ENCODE measurements at regions not wholly inside any gene's neighbourhood (a gene's known extent, or its start where the extent isn't known, plus 50 kb on each side); places are given as distances from the start of the nearest gene placed in this dataset.

- TF ChIP-seq SMAD1 (IDR thresholded peaks at IDR 0.05; ENCODE audit: low read depth, partially characterized antibody) (no peak), ZZZ3 (IDR thresholded peaks at IDR 0.05; ENCODE audit: control insufficient read depth, insufficient read length, low read depth) (no peak), ZNF687 (IDR thresholded peaks at IDR 0.05) (no peak), IKZF2 (IDR thresholded peaks at IDR 0.05) (no peak), SMC3 (IDR thresholded peaks at IDR 0.05; ENCODE audit: borderline replicate concordance, low read length) (no peak), FOS (IDR thresholded peaks at IDR 0.05; ENCODE audit: borderline replicate concordance, extremely low read depth, insufficient read length) (no peak)
- TF ChIP-seq, protein P1, sequence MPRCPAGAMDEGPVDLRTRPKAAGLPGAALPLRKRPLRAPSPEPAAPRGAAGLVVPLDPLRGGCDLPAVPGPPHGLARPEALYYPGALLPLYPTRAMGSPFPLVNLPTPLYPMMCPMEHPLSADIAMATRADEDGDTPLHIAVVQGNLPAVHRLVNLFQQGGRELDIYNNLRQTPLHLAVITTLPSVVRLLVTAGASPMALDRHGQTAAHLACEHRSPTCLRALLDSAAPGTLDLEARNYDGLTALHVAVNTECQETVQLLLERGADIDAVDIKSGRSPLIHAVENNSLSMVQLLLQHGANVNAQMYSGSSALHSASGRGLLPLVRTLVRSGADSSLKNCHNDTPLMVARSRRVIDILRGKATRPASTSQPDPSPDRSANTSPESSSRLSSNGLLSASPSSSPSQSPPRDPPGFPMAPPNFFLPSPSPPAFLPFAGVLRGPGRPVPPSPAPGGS (IDR thresholded peaks at IDR 0.05; ENCODE audit: borderline replicate concordance, insufficient read depth, low read depth, low read length, poor library complexity, severe bottlenecking) = no peak
These were observed 459.6 kb upstream of the NECTIN3 start (continued) for GRCh38 chr3:110612045-110612444.

DNA sequence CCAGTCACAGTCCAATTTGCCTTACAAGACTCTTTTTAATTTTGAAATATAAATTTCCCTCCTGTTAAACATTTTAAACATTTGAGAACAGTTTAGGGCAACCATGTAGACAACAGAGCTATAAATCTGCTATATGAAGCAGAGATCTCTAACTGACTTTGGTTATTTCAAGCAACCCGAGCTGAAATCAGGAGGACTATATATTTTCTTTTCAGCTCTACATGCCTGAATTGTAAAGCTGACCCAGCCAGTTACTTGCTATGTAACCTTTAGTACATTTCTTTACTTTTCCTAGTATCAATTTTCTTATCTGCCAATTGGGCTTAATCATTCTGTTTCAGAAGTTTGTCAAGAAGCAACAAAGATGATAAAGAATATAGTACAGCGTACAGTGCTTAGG is 457.4 kb upstream of the NECTIN3 start:
- ATAC-seq (no peak), FAIRE-seq (no peak), DNase-seq (ENCODE audit: low read depth, low spot score) (no peak)
- no peaks in the 10 kb centered on the region for H3K4me1 ChIP-seq (ENCODE audit: control insufficient read depth, insufficient read depth, low read length)
- no peaks in the 10 kb centered on the region for H4K20me1 ChIP-seq (ENCODE audit: control insufficient read depth, insufficient read depth)
- H3K9me3 ChIP-seq (replicated peaks; ENCODE audit: control insufficient read depth, insufficient read depth, low read length) = no peaks in the 10 kb centered on the region
- H3K9ac ChIP-seq (ENCODE audit: control insufficient read depth, insufficient read depth, low read length) = no peak overlapping the region
- in situ Hi-C loops (cut with MboI) = no loop called here
- WGBS (ENCODE audit: insufficient coverage, insufficient replicate concordance, low lambda C conversion rate, missing lambda C conversion rate) = 24% methylated on average over 2 of the region's 2 CpGs
- SMC1A ChIA-PET (ENCODE audit: uncharacterized antibody, unreplicated experiment) = no interaction called here
- CTCF ChIA-PET = no interaction called here
- no peak overlapping the region for H3K4me3 ChIP-seq
- RAD21 ChIA-PET (ENCODE audit: unreplicated experiment) = no interaction called here
- no TSS peak for BruUV-seq (replicated peaks)
- no peak overlapping the region for H3K27ac ChIP-seq (ENCODE audit: control insufficient read depth, insufficient read depth)
- H2AFZ ChIP-seq (ENCODE audit: control insufficient read depth, low read depth, low read length) = no peak overlapping the region
- POLR2A ChIA-PET = no interaction called here
- H3K36me3 ChIP-seq (ENCODE audit: control insufficient read depth in 2 of 2, insufficient read depth in 2 of 2, low read length in 1 of 2) = no peaks in the 10 kb centered on the region
- intact Hi-C loops (cut with micrococcal nuclease; ENCODE audit: unreplicated experiment) = no loop called here
- no peaks in the 10 kb centered on the region for H3K27me3 ChIP-seq (replicated peaks in 1 of 2; ENCODE audit: control insufficient read depth in 2 of 2, insufficient read depth in 2 of 2, low read length in 1 of 2)
- no peaks in the 10 kb centered on the region for H3K79me2 ChIP-seq (ENCODE audit: control insufficient read depth, insufficient read depth, low read length)
- H3K4me2 ChIP-seq (ENCODE audit: control insufficient read depth, insufficient read depth) = no peak overlapping the region
- TF ChIP-seq, protein P2, sequence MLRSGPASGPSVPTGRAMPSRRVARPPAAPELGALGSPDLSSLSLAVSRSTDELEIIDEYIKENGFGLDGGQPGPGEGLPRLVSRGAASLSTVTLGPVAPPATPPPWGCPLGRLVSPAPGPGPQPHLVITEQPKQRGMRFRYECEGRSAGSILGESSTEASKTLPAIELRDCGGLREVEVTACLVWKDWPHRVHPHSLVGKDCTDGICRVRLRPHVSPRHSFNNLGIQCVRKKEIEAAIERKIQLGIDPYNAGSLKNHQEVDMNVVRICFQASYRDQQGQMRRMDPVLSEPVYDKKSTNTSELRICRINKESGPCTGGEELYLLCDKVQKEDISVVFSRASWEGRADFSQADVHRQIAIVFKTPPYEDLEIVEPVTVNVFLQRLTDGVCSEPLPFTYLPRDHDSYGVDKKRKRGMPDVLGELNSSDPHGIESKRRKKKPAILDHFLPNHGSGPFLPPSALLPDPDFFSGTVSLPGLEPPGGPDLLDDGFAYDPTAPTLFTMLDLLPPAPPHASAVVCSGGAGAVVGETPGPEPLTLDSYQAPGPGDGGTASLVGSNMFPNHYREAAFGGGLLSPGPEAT (IDR thresholded peaks at IDR 0.05; ENCODE audit: low read depth) = no peak
- no peak for TF ChIP-seq TCF3 (IDR thresholded peaks at IDR 0.05; ENCODE audit: borderline replicate concordance, insufficient read depth, low read depth, low read length)
- no peak for TF ChIP-seq ATF7 (IDR thresholded peaks at IDR 0.05; ENCODE audit: low read depth)
- no peak for TF ChIP-seq ZNF687 (IDR thresholded peaks at IDR 0.05)

Data from GM12878 (cell line).